Fibroblast of lung (primary cell): ENCODE measurements at regions not wholly inside any gene's neighbourhood (a gene's known extent, or its start where the extent isn't known, plus 50 kb on each side); places are given as distances from the start of the nearest gene placed in this dataset.

Experiments
- DNase-seq, 2 donors: peaks; one replicate each; pipeline versions ENCODE4 v3.0.0 to v3.0.0-alpha.2; 2010; ENCODE audit warnings: low read depth in 2 of 2
- H2AFZ ChIP-seq: 2 replicates; pipeline ENCODE4 v1.5.1; 2012; ENCODE audit warnings: low read length, control low read depth, inconsistent platforms
- H3K27ac ChIP-seq: 2 replicates; pipeline ENCODE4 v1.5.1; 2011; ENCODE audit warnings: low read length, control low read depth; ENCODE audit not compliant: insufficient read depth
- H3K27me3 ChIP-seq: 2 replicates; pipeline ENCODE4 v1.5.1; 2011; ENCODE audit warnings: mild to moderate bottlenecking, low read length; ENCODE audit not compliant: control insufficient read depth, insufficient read depth
- H3K36me3 ChIP-seq: 2 replicates; pipeline ENCODE4 v1.5.1; 2011; ENCODE audit warnings: low read length; ENCODE audit not compliant: control insufficient read depth, insufficient read depth
- H3K4me1 ChIP-seq: 2 replicates; pipeline ENCODE4 v1.5.1; 2011; ENCODE audit warnings: low read length; ENCODE audit not compliant: control insufficient read depth, insufficient read depth; ENCODE audit errors: extremely low read depth
- H3K4me2 ChIP-seq: 2 replicates; pipeline ENCODE4 v1.5.1; 2011; ENCODE audit warnings: low read length, control low read depth; ENCODE audit not compliant: insufficient read depth; ENCODE audit errors: extremely low read depth
- H3K4me3 ChIP-seq, 4 experiments: fragments of 200-600 bp in 1 of 4; sonication (generic) in 1 of 4; replicated peaks in 1 of 4; 2 replicates each; pipeline ENCODE4 v1.5.1; 2011 to 2016; ENCODE audit warnings: low read length in 4 of 4, low read depth in 3 of 4, mild to moderate bottlenecking in 3 of 4, control low read depth in 2 of 4, inconsistent platforms in 1 of 4, mixed read lengths in 1 of 4; ENCODE audit not compliant: insufficient read depth in 1 of 4; ENCODE audit errors: control extremely low read depth in 1 of 4
- H3K79me2 ChIP-seq: 2 replicates; pipeline ENCODE4 v1.5.1; 2012; ENCODE audit warnings: mild to moderate bottlenecking, low read length, inconsistent platforms; ENCODE audit not compliant: control insufficient read depth, insufficient read depth
- H3K9ac ChIP-seq: 2 replicates; pipeline ENCODE4 v1.5.1; 2011; ENCODE audit warnings: mild to moderate bottlenecking, low read length, control low read depth; ENCODE audit not compliant: insufficient read depth
- H3K9me3 ChIP-seq: 2 replicates; pipeline ENCODE4 v1.5.1; 2012; ENCODE audit warnings: low read depth, low read length; ENCODE audit not compliant: control insufficient read depth, insufficient read depth
- H4K20me1 ChIP-seq: 2 replicates; pipeline ENCODE4 v1.5.1; 2011; ENCODE audit warnings: low read length; ENCODE audit not compliant: control insufficient read depth, insufficient read depth; ENCODE audit errors: extremely low read depth
- CTCF ChIP-seq, 2 donors: IDR thresholded peaks in 1 of 2; conservative IDR thresholded peaks in 1 of 2; 1 replicate in 1 of 2; 2 replicates in 1 of 2; pipeline ENCODE4 v1.5.1; 2011 to 2012; ENCODE audit warnings: low read length in 2 of 2, control low read depth in 1 of 2, inconsistent platforms in 1 of 2, low read depth in 1 of 2, mild to moderate bottlenecking in 1 of 2
- EZH2 ChIP-seq: IDR thresholded peaks from 2 replicates; pipeline ENCODE4 v1.5.1; 2012; ENCODE audit warnings: low read length, control low read depth, mild to moderate bottlenecking; ENCODE audit errors: missing control alignments

GRCh38 chr6:4347877-4348276, 212.5 kb upstream of the ECI2 start:
- Histone ChIP-seq H3K27me3 (no peaks in the 10 kb centered on the region), H2AFZ (no peak overlapping the region), H3K9ac (no peak overlapping the region), H3K9me3 (no peaks in the 10 kb centered on the region), H4K20me1 (no peaks in the 10 kb centered on the region), H3K4me2 (no peak overlapping the region), H3K27ac (no peak overlapping the region), H3K79me2 (no peaks in the 10 kb centered on the region), H3K36me3 (no peaks in the 10 kb centered on the region), H3K4me3 (no peak overlapping the region), H3K4me1 (peaks cover 36% of the 10 kb centered on the region)
- DNase-seq: no peak
- no peak for TF ChIP-seq CTCF (conservative IDR thresholded peaks at IDR 0.05 in 1 of 2, IDR thresholded peaks at IDR 0.05 in 1 of 2; ENCODE audit: low read depth in 1 of 2, low read length in 2 of 2)
- TF ChIP-seq EZH2: no peak

- TF ChIP-seq CTCF (conservative IDR thresholded peaks at IDR 0.05 in 1 of 2, IDR thresholded peaks at IDR 0.05 in 1 of 2; ENCODE audit: low read depth in 1 of 2, low read length in 2 of 2) (no peak), EZH2 (no peak)
- H3K4me2 ChIP-seq: no peak overlapping the region
- no peaks in the 10 kb centered on the region for H4K20me1 ChIP-seq
- no peaks in the 10 kb centered on the region for H3K79me2 ChIP-seq
- peak in 1 of 2 donors; percentile 39 for DNase-seq
- H3K4me3 ChIP-seq: no peak overlapping the region
- no peaks in the 10 kb centered on the region for H3K9me3 ChIP-seq
- no peaks in the 10 kb centered on the region for H3K27me3 ChIP-seq
- no peak overlapping the region for H3K9ac ChIP-seq
- H3K27ac ChIP-seq: no peak overlapping the region
- peaks cover 29% of the 10 kb centered on the region for H3K4me1 ChIP-seq
- no peak overlapping the region for H2AFZ ChIP-seq
- no peaks in the 10 kb centered on the region for H3K36me3 ChIP-seq
Measured at GRCh38 chr6:4346659-4347333, 211.4 kb upstream of the ECI2 start.

- Histone ChIP-seq H3K27ac (no peak overlapping the region), H3K36me3 (no peaks in the 10 kb centered on the region), H3K9ac (no peak overlapping the region), H4K20me1 (no peaks in the 10 kb centered on the region), H3K9me3 (no peaks in the 10 kb centered on the region), H3K4me3 (no peak overlapping the region), H2AFZ (no peak overlapping the region), H3K4me1 (peaks cover 18% of the 10 kb centered on the region), H3K27me3 (no peaks in the 10 kb centered on the region), H3K4me2 (no peak overlapping the region), H3K79me2 (no peaks in the 10 kb centered on the region)
- DNase-seq: no peak
- TF ChIP-seq EZH2 (no peak), CTCF (conservative IDR thresholded peaks at IDR 0.05 in 1 of 2, IDR thresholded peaks at IDR 0.05 in 1 of 2; ENCODE audit: low read depth in 1 of 2, low read length in 2 of 2) (no peak)
Measured at GRCh38 chr6:4345543-4345942, 210.2 kb upstream of the ECI2 start.
